Ectodermal cell (in vitro differentiated cells): ENCODE measurements at regions not wholly inside any gene's neighbourhood (a gene's known extent, or its start where the extent isn't known, plus 50 kb on each side); places are given as distances from the start of the nearest gene placed in this dataset.
"Not testable (repeated sequence)": the region's sequence is repeated elsewhere in the genome, so short reads cannot be mapped to it uniquely, and the experiment has no call there.

ENCODE experiments used
- H3K27ac ChIP-seq: 2 replicates; pipeline ENCODE4 v1.7.0; 2013; ENCODE audit warnings: mild to moderate bottlenecking, low read depth, low read length; ENCODE audit not compliant: insufficient read depth, poor library complexity, severe bottlenecking
- H3K27me3 ChIP-seq: 2 replicates; pipeline ENCODE4 v1.7.0; 2013; ENCODE audit warnings: mild to moderate bottlenecking, low read length; ENCODE audit not compliant: insufficient read depth, control insufficient read depth, poor library complexity, severe bottlenecking
- H3K36me3 ChIP-seq: one replicate; pipeline ENCODE4 v1.7.0; 2013; ENCODE audit warnings: low read length; ENCODE audit not compliant: control insufficient read depth, insufficient read depth
- H3K4me1 ChIP-seq: one replicate; pipeline ENCODE4 v1.7.0; 2013; ENCODE audit warnings: low read length; ENCODE audit not compliant: control insufficient read depth, insufficient read depth
- H3K4me3 ChIP-seq: 2 replicates; pipeline ENCODE4 v1.7.0; 2013; ENCODE audit warnings: low read depth, low read length, control low read depth; ENCODE audit not compliant: insufficient read depth
- H3K9me3 ChIP-seq: 2 replicates; pipeline ENCODE4 v1.7.0; 2013; ENCODE audit warnings: mild to moderate bottlenecking, low read length, moderate library complexity; ENCODE audit not compliant: control insufficient read depth
- WGBS, 2 experiments: methylation state at CpG; one replicate each; pipeline ENCODE4 v1.1.7; 2013; ENCODE audit warnings: missing lambda C conversion rate in 2 of 2; 5-methylcytosine and 5-hydroxymethylcytosine counted together

DNA sequence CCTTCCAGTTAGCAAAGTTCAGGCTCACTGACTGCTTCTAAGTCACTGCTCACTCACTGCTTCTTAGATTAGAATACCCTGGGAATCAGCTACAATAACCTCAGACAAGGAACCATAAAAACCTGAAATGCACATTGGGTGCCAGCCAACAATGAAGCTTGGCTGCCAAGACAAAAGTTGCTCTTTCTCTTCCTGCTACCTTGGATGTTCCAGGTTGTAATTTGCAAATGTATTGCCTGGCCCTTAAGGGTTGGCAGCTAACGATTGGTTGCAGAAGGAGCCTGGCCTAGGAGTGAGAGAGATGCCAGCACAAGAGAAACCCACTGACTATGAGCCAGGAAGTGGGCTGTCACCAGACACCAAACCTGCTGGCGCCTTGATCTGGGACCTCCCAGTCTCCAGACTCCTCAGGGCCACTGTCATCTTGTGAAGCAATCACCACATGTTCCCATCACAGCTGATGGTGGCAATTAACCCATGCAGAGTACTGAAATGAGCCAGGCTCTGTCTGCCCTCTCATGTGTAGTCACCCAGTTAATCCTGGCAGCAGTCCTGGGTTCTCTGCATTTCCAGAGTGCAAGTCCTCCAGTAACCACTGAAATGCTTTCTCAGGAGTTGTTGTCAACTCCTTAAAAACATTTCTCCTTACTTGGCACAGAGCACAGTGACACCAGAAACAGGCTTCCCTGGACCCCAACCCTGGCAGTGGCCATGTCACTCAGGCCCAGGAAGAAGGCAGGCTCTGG lies 240.3 kb upstream of the NPAP1 start:
- H3K27ac ChIP-seq, H3K4me1 ChIP-seq, H3K9me3 ChIP-seq, H3K27me3 ChIP-seq, H3K36me3 ChIP-seq, H3K4me3 ChIP-seq: not testable (repeated sequence)
- 59 to 76% methylated on average over 2 of the region's 2 CpGs for WGBS, 2 experiments

DNA sequence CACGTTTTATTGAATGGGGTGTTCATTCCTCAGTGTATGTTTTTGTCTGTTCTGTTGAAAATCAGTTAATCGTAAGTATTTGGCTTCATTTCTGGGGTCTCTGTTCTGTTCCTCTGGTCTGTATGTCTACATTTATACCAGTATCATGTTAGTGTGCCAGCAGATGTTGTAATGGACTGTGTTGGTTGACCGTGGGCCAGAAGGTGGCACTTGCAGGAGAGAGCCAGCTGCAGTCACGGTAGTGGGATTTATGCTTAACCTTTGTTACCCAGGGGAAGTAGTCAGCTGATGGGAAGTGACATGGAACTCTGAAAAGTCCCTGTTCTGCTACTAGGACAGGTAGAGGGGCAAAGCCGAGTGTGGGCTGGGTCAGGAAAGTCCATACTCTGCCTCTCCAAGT lies 238.3 kb upstream of the NPAP1 start:
- not testable (repeated sequence) for H3K4me3 ChIP-seq, H3K4me1 ChIP-seq, H3K36me3 ChIP-seq, H3K27ac ChIP-seq, H3K9me3 ChIP-seq, H3K27me3 ChIP-seq
- 82 to 83% methylated on average over 3 of the region's 5 CpGs for WGBS, 2 experiments

DNA sequence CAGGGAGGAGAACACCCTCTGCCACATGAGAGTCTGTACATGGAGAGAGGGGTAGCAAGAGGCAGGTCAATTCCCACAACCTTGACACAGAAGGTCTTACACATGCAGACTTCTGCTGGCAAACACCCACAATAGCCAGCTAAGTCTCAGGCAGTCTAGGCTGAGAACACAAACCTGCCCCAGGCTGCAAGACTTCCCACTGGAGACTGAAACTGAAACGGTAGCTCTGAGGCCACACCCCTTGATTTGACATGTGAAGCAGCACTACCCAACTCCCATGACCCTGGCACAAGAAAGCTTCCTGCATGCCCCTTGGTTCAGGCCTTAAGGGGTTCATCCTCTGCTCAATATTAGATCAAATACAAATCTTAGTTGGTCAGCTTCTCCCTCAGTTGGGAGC lies 237.8 kb upstream of the NPAP1 start:
- WGBS, 2 experiments, result 56 to 76% methylated on average over 1 of the region's 1 CpG
- not testable (repeated sequence) for H3K27ac ChIP-seq, H3K36me3 ChIP-seq

GRCh38 chr15:24477107-24478025 lies 198.2 kb upstream of the NPAP1 start:
- H3K4me1 ChIP-seq, H3K27ac ChIP-seq, H3K36me3 ChIP-seq, H3K27me3 ChIP-seq, H3K9me3 ChIP-seq, H3K4me3 ChIP-seq: not testable (repeated sequence)
- WGBS, 2 experiments, result 40 to 47% methylated on average over 28 to 33 of the region's 49 CpGs

More for the DNA sequence above, 237.8 kb upstream of the NPAP1 start:
- not testable (repeated sequence) for H3K9me3 ChIP-seq, H3K4me1 ChIP-seq, H3K4me3 ChIP-seq, H3K27me3 ChIP-seq

DNA sequence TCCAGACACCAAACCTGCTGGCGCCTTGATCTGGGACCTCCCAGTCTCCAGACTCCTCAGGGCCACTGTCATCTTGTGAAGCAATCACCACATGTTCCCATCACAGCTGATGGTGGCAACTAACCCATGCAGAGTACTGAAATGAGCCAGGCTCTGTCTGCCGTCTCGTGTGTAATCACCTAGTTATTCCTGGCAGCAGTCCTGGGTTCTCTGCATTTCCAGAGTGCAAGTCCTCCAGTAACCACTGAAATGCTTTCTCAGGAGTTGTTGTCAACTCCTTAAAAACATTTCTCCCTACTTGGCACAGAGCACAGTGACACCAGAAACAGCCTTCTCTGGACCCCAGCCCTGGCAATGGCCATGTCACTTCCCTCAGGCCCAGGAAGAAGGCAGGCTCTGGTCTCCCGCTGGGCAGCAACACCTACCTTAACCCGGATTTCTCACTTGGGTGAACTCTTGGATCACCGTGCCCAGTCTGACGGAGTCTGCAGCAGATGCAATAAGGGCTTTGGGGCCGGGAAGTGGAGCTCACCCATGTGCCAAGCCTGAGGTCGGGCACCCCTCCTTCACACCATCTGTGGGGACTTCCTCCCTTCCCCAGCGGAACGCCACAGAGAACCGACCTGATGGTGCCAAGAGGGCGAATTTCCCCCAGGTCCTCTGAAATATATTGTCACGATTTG lies 189.5 kb upstream of the NPAP1 start:
- H3K27ac ChIP-seq, result not testable (repeated sequence)

GRCh38 chr15:24488164-24488907 lies 187.2 kb upstream of the NPAP1 start:
- H3K36me3 ChIP-seq, H3K4me1 ChIP-seq, H3K9me3 ChIP-seq, H3K27ac ChIP-seq, H3K27me3 ChIP-seq, H3K4me3 ChIP-seq: not testable (repeated sequence)
- WGBS, 2 experiments, result 80 to 82% methylated on average over 8 of the region's 8 CpGs

More for the DNA sequence above, 189.5 kb upstream of the NPAP1 start:
- H3K4me3 ChIP-seq, H3K36me3 ChIP-seq, H3K4me1 ChIP-seq, H3K27me3 ChIP-seq, H3K9me3 ChIP-seq: not testable (repeated sequence)
- 83 to 85% methylated on average over 14 of the region's 14 CpGs for WGBS, 2 experiments

DNA sequence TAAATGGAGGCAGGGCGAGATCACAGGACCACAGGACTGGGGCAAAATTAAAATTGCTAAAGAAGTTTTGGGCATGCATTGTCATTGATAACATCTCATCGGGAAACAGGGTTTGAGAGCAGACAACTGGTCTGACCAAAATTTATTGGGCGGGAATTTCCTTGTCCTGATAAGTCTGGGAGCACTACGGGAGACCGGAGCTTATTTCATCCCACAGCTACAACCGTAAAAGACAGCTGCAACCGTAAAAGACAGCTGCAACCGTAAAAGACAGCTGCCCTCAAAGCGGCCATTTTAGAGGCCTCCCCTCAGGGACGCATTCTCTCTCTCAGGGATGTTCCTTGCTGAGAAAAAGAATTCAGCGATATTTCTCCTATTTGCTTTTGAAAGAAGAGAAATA lies 170.4 kb upstream of the NPAP1 start:
- H3K4me3 ChIP-seq, H3K27me3 ChIP-seq, H3K36me3 ChIP-seq, H3K27ac ChIP-seq, H3K9me3 ChIP-seq, H3K4me1 ChIP-seq: not testable (repeated sequence)
- whole genome bisulfite sequencing, 2 experiments, result 87 to 93% methylated on average over 11 of the region's 11 CpGs

DNA sequence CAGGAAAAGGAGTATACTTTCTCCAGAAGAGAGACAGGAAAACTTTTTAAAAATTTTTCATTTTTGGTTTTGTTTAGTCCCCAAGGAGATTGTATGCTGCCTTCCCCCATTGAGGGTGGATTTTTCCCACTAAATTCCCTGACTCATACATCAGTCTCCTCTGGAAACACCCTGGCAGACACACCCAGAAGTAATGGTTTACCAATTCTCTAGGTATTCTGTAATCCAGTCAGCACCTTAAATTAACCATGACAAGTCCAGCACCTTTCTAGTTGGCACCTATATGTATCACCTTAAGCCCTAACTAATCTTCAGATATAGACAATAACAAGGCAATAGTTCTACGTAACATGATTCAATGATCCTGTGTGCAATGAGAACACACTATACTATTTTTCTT lies 165.9 kb upstream of the NPAP1 start:
- H3K27me3 ChIP-seq, H3K4me1 ChIP-seq, H3K36me3 ChIP-seq, H3K27ac ChIP-seq, H3K9me3 ChIP-seq, H3K4me3 ChIP-seq: not testable (repeated sequence)
- WGBS, 2 experiments, result no CpG with 5 or more reads among the region's 1 CpG

DNA sequence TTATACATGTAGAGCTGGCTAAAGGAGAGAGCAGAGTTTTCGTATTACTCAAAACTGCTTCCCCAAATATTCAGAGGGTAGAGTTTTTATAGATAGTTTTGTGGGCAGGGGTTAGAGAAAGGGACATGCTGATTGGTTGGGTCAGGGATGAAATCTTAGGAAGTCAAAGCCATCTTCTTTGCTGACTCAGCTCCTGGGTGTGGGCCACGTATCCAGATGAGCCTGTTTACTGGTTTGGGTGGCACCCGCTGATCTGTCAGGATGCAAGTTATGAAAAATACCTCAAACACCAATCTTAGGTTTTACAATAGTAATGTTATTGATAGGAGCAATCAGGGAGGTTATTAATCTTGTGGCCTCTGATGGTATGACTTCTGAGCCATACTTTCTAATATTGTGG lies 164.0 kb upstream of the NPAP1 start:
- H3K4me1 ChIP-seq, H3K4me3 ChIP-seq, H3K27me3 ChIP-seq, H3K9me3 ChIP-seq, H3K36me3 ChIP-seq, H3K27ac ChIP-seq: not testable (repeated sequence)
- 83 to 91% methylated on average over 2 of the region's 3 CpGs for WGBS, 2 experiments

DNA sequence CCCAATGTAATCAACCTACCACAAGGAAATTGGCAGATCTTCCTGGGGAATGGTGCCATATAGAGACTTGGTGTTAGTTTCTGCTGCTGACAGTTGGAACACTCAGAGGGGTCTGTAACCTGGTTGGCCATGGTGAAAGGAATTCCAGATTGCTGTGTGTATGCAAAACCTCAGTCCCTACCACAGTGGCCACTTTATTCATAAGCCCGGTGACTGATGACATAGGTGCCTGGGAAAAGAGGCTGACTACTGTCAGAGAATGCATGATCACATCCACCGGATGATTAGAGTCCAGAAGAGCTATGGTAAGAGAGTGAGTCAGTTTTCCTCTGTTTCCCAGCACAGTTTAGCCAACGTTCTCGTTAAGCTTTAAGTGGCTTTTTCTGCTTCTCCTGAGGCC lies 156.8 kb upstream of the NPAP1 start:
- H3K4me1 ChIP-seq, H3K27me3 ChIP-seq, H3K36me3 ChIP-seq, H3K27ac ChIP-seq, H3K4me3 ChIP-seq, H3K9me3 ChIP-seq: not testable (repeated sequence)
- WGBS, 2 experiments, result 85 to 87% methylated on average over 2 to 3 of the region's 4 CpGs
